GM12875 (cell line): ENCODE measurements at regions not wholly inside any gene's neighbourhood (a gene's known extent, or its start where the extent isn't known, plus 50 kb on each side); places are given as distances from the start of the nearest gene placed in this dataset.

Experiments
- H3K4me3 ChIP-seq: one replicate; pipeline ENCODE4 v1.5.1; 2011; ENCODE audit warnings: low read depth, low read length, control low read depth
- TF ChIP-seq, protein P1 (sequence below): IDR thresholded peaks from 2 replicates; pipeline ENCODE4 v1.5.1; 2011; ENCODE audit warnings: low read depth, mild to moderate bottlenecking, control low read depth, inconsistent platforms, low read length, moderate library complexity, borderline replicate concordance; ENCODE audit not compliant: insufficient read depth

- TF ChIP-seq, protein P1, sequence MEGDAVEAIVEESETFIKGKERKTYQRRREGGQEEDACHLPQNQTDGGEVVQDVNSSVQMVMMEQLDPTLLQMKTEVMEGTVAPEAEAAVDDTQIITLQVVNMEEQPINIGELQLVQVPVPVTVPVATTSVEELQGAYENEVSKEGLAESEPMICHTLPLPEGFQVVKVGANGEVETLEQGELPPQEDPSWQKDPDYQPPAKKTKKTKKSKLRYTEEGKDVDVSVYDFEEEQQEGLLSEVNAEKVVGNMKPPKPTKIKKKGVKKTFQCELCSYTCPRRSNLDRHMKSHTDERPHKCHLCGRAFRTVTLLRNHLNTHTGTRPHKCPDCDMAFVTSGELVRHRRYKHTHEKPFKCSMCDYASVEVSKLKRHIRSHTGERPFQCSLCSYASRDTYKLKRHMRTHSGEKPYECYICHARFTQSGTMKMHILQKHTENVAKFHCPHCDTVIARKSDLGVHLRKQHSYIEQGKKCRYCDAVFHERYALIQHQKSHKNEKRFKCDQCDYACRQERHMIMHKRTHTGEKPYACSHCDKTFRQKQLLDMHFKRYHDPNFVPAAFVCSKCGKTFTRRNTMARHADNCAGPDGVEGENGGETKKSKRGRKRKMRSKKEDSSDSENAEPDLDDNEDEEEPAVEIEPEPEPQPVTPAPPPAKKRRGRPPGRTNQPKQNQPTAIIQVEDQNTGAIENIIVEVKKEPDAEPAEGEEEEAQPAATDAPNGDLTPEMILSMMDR, result no peak
- H3K4me3 ChIP-seq, result no peak overlapping the region
Observed at GRCh38 chr1:5504364-5504740, 487.9 kb downstream of the NPHP4 start.

DNA sequence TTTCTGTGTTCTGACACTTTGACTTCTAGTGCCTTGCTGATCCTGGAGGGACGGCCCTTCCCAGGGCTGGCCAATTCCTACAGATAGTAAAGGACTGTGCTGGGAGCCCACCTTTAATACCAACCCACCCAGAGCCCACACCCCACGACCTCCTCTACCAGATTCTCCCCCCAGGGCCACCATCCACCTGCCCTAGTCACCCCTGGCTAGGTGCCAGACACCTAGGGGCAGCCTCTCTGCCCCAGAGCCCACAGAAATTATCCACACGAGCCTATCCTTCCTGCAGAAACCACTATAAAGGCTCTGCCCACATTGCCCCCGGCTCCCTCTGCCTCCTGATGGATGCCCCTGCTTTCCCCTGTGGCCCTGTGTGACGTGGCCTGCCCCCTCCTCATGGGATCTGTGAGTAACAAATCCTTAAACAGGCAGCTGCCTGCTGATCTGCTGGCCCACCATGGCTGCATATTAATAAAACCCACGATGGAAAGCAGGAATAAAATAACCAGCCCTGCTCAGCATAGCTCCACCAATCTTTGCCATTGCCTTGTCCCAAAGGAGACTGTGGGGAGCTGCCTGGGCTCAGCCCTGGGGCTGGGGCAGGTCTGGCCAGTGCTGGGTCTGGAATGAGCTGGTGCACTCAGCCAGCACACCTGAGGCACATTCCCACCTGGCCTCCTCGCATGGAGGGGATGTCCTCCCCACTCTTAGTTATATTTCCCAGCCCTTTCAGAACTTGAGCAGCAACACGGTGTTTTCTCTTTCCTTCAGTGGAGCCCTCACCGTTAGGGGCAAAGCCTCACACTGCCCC is 488.5 kb downstream of the NPHP4 start:
- TF ChIP-seq, protein P1, result no peak
- no peak overlapping the region for H3K4me3 ChIP-seq

DNA sequence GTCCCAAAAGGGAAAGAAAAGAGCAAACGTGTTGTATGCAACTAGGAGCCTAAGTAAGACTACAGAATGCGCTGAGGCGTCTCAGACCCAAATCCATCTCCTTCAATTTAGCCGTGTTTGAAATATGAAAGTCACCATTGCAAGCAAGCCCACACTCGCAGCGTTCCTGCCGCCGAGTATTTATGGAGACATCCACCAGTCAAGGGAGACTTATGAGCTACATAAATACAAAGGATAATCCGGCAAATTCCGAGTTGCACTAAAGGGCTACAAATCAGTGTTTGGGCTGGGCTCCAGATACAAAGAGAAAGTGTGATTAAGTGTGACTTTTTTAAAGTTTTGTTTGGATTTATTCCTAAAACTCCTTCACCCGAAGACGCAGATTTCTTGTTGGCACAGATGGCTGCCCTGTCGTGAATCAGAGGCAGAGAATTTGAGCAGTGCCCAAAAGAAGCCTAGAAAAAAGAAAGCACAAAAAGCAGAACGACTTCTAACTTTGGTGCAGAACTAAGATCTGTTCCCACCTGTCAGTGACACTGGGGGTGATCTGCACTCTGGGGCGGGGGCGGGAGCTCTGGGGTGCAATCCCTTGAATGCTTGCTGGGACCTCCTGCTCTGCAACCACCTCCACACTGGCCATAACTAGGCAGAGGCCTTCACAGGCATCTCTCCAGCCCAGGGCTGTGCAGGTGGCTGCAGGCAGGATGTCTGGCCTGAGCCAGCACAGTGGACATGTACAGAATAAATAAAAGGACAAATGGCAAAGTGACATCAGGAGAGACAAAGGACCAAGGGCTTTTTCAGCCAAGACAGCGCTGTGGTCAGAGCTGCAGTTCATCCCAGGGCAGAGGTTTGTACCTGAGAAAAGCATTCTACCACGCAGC is 489.7 kb downstream of the NPHP4 start:
- TF ChIP-seq, protein P1, result no peak
- H3K4me3 ChIP-seq, result no peak overlapping the region

DNA sequence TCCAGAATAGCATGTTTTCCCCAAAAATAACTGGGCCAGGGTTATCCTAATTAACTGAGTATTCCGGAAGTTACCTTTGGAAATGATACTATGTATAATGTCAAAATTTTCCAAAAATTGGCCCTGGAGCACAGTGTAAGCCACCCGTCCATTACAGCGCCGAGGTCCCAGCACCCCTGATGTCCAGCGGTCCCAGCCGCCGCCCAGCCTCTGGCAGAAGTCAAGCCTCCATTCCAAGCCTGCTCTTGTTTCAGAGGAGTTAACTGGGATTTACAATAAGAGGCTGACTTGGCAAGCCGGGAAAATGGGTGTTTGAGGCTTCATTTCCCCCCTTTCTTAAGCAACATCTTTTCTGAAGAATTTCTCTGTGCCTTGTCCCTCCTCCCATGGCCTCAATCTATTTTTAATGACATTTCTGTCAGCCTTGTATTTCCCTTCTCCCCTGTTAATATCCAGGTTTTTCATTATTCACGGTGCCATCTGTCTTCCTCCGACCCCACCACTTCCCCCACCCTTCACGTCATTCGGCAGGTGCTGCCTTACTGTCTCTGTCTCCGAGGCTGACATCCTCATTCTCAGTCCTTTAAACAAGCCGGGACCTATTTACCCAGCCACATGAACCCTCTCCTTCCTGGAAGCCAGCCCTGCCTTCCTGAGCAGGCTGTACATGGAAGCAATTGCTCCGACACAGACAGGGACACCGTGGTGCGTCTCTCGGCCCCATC is 490.9 kb downstream of the NPHP4 start:
- TF ChIP-seq, protein P1, result no peak
- H3K4me3 ChIP-seq, result no peak overlapping the region

GRCh38 chr1:5500541-5500940 is 491.7 kb downstream of the NPHP4 start:
- no peak overlapping the region for H3K4me3 ChIP-seq
- TF ChIP-seq, protein P1, result no peak

DNA sequence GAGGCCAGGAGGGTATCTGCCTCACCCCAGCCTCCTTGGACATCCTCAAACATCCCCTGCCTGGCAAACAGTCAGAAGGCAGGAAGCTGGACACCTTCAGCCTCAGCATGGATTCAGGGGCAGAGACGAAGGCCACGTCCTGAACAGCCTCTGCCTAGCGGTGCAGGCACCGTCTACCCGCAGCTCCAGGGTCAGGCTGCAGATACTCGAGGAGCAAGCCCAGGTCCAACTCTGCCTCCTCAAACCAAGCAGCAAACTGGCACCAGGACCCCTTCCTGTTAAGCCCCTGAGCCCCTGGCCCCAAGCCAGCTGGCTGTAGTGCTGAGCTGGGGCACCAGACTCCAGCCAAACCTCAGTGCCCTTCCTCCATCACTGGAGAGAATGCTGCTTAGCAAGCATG is 494.7 kb downstream of the NPHP4 start:
- TF ChIP-seq, protein P1, result no peak
- no peak overlapping the region for H3K4me3 ChIP-seq
